GM19467 (cell line): ENCODE measurements at regions not wholly inside any gene's neighbourhood (a gene's known extent, or its start where the extent isn't known, plus 50 kb on each side); places are given as distances from the start of the nearest gene placed in this dataset.

Experiments
- ATAC-seq: cut with Tn5 transposase; IDR thresholded peaks from one replicate; pipeline ENCODE4 v1.9.1; 2021; ENCODE audit warnings: mild to moderate bottlenecking, moderate library complexity; ENCODE audit not compliant: unreplicated experiment

DNA sequence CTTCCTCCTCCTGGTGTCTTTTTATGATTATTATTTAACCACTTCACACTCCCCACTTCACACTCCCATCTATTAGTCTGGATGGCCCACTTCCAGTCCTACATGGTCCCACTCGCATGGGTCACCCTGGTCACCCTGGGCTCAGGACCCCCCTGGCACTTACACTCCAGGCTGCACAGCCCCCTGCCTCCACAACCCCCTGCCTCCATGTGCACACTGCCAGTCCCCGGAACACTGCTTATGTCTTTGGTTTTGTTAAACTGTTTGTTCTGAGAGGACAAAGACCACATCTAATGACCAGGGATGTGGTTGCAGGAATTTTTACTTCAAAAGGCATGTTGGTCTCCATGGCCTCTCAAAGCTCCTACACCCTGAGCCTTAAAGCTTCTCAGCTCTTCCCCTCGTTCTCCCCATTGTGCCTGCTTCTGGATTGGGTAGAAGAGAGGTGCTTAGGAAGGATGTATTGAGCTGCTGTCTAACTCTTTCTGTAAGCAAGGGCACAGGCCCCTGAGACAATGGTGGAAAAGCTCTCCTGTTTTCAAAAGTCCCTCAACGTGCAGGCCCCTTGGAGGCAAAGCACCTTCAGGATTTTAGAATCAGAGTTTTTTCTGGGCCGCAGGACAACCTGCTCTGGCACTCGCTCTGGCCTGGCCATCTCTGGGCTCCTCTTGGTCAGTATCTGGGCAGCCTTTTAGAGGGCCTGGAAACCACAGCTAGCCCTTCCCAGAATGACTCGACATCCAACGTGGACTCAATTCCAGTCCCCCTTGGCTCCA is 150.0 kb upstream of the HAAO start:
- no peak for ATAC-seq

GRCh38 chr2:42941633-42942176 is 149.3 kb upstream of the HAAO start:
- ATAC-seq = no peak

DNA sequence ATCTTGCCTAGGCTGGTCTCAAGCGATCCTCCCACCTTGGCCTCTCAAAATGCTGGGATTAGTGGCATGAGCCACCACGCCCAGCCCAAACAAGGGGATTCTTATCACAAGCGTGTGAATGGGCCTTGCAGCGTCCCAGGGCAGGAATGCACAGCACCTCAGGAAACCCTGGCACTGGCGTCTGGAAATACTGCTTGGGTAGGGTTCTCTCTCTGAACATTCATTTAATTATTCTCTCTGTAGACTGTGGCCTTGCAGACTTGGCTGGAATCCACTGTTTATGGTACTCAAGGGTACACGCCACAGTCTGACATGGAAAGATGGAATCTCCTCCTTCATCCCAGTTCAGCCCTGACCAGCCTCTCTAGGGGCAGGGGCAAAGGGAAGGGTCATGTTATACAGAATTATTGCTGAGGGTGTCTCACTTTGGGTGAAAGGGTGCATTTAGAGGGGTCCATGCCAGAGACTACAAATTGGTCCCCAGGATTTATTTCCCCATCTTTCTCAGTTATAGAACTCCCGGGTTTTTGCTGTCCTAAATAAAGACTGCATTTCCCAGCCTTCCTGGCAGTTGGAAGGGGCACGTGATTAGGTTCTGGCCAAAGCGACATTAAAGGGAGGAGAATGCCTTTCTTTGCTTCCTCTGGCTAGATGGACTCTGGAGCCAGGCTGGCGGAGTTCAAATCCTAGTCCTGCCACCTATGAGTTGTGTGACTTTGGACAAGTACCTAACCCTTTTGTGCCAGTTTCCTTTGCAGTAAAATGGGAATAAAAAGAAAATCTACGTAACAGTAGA is 147.2 kb upstream of the HAAO start:
- ATAC-seq = no peak

- no peak for ATAC-seq
Observed at GRCh38 chr2:42938671-42939370, 146.4 kb upstream of the HAAO start.

DNA sequence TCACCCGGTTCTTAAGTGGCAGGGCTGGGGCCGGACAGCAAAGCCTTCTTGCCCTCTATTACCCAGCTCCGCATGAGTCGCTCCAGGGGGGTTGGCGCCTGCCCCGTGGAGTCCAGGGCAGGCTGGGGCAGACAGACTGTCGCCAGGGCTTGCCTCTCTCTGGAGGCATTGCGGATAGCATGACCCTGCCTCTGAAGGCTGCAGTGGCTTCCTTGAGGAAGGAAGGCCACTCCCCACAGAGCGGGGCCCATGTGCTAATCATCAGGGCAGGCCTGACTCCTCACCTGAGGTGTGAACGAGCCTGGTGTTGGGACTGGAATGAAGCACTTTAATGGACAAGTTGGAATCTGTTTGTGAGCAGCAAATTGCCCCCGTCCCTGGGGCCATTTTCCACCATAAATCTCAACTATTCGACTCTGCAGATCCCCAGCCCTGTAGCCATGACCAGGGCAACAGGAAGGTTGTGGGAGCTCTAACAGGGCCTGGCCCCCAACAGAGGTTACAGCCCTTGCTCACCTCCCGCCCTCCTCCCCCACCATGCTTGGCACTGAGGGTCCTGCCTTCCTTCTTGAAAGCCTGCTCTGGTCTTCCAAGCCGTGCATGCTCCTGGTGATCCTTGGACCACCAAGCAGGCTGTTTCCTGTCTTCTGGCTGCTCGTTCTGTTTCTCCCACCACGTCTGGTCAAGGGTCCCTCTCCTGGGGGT is 144.9 kb upstream of the HAAO start:
- no peak for ATAC-seq

GRCh38 chr2:42935692-42936671 is 143.6 kb upstream of the HAAO start:
- ATAC-seq = no peak

- no peak for ATAC-seq
Observed at GRCh38 chr2:42934580-42935186, 142.3 kb upstream of the HAAO start.

DNA sequence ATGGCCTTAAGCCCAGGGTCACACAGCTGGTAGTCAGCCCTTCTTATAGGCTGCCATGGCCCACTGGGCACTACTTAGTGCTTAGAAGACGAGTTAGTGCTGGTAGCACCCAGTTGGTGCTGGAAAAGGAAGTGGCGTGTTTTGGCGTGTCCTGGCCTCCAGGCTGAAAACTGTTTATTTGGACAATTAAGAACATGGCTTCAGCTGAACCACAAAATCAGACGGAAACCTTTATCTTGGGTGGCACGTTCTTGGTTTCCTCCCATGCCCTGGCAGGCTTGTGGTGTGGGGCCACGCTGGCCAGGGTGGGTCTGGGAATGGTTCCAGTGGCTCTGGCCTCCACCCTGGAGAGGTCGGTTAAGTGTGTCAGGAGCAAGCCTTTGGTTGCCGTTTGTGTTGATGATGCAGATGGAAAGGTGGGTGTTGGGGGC is 141.5 kb upstream of the HAAO start:
- no peak for ATAC-seq

DNA sequence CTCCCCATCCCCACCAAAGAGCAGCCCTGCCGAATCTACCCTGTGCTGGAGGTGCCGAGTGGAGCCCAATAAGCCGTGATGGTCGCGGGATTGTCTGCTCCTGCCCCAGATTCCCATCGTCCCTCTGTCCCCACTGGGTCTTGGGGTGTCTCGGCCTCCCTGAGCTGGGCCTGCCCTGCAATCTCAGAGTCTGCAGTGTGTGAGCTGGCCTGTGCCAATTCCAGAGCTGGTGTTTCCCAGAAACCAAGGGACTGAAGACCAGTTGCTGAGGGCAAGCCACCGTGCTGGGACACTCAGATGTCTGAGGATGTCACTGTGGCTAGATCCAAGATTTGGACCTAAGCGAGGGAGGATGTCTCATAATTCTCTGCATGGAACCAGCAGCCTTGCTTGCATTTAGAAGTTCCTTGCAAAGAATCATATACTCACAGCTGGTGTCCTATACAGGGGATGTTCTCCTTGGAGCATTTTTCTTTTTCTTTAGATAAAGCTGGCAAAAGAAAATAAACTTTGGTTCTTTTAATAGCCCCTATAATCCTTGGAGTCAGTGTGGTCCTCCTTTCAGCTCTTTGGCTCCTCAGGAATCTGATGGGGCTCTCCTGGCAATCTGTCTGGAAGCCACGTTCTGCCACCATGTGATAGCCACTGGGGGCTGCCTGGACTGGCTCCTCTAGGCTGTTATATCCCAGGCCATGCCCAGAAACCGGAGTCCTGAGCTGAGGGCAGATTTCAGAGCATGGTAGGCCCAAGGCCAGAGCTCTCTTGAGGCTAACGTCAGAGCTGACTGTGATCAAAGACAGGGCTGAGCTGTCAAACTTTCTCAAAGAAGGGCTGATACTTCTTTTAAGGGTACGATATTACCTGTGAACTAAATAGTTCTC is 140.1 kb upstream of the HAAO start:
- no peak for ATAC-seq

DNA sequence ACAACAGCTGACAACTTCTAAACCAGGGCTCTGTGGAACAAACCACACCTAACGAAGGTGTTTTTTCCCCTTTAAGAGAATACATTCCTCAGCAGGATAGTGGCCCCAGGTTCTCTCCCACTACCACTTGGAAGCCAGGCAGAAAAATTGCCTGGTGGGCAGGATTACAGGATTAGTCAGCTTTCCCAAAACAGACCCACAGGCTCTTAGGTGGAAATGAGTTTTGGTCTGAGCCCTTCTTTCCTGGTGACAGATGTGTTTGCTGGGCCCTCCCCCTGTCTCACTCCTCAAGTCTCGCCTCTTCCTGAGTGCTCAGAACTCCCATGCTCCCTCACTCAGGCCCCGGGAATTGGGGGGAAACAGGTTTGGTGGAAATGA is 139.4 kb upstream of the HAAO start:
- no peak for ATAC-seq

- no peak for ATAC-seq
Observed at GRCh38 chr2:42931146-42931817, 138.9 kb upstream of the HAAO start.

GRCh38 chr2:42930025-42930581 is 137.7 kb upstream of the HAAO start:
- ATAC-seq = no peak

DNA sequence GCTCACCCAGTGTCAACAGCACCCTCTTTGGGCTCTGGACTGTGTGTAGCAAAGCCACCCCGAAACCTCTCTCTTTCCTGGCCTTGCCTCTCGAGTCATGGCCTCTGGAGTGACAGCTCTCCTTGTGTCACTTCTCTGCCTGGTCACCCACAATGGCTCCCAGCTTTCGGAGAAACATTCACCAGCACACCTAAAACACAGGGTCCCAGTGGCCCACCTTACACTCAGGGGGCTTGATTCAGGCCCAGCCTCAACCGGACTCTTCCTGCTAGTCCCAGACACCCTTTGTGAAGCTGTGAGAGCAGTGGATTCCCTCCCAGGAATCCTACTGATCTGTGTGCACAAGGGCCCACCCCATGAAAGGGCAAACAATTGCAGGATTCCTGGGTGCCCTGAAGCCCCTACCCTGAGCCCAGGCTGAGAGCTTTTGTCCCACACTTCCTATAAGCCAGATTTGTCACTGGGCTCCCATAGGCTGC is 137.2 kb upstream of the HAAO start:
- ATAC-seq = no peak

DNA sequence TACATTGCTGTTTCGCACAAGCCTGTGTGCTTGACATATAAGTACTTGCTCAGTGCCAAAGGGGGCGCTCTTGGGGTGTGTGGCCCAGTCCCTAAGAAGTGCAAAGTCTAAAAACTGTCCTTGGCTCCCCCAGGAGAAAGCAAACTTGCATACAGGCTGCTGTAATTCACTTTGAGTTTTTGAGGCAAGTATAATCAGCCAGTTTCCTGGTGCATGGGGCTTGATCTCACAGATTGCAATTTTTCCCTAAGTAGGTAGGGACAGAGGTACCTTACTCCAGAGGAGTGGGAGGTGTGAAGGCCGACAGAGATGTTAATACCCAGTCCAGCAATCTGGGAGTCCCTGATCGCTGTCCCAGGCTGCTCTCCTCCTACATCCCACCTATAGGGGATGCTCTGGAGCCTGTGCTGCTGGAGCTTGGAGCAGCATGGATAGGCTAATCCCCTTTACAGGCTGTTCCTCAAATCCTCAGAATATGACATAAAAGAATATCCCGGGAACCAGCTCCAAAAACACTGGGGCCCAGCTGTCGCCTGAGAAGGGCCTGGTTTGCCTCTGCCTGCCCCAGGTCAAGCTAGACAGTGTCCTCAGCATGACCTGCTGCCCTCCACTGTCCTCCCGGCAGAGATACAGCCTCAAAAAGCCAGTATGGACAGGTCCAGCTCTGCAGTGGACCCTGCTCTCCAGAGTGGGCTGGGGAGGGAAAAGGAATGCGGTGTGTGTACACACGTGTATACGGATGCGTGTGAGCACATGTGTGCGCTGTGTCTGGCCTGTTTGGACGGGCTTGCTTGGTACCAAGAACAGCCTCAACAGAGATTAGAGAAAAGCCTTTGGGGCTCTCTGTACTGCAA is 136.5 kb upstream of the HAAO start:
- no peak for ATAC-seq

- no peak for ATAC-seq
Observed at GRCh38 chr2:42928161-42928691, 135.8 kb upstream of the HAAO start.
